Fibroblast of the aortic adventitia (primary cell): ENCODE measurements at regions not wholly inside any gene's neighbourhood (a gene's known extent, or its start where the extent isn't known, plus 50 kb on each side); places are given as distances from the start of the nearest gene placed in this dataset.

Experiments used
- DNase-seq: peaks from one replicate; pipeline ENCODE4 v3.0.0-alpha.2; 2010; ENCODE audit warnings: low read depth
- H3K4me3 ChIP-seq: 2 replicates; pipeline ENCODE4 v1.5.1; 2011; ENCODE audit warnings: low read depth, mild to moderate bottlenecking, control low read depth, low read length, moderate library complexity
- CTCF ChIP-seq: IDR thresholded peaks from 2 replicates; pipeline ENCODE4 v1.5.1; 2011; ENCODE audit warnings: mild to moderate bottlenecking, low read length, control low read depth, inconsistent platforms; ENCODE audit not compliant: insufficient read depth

- TF ChIP-seq CTCF, result no peak
- no peak for DNase-seq
Observed at GRCh38 chr11:116117331-116118137, 613.3 kb upstream of the CADM1 start.

DNA sequence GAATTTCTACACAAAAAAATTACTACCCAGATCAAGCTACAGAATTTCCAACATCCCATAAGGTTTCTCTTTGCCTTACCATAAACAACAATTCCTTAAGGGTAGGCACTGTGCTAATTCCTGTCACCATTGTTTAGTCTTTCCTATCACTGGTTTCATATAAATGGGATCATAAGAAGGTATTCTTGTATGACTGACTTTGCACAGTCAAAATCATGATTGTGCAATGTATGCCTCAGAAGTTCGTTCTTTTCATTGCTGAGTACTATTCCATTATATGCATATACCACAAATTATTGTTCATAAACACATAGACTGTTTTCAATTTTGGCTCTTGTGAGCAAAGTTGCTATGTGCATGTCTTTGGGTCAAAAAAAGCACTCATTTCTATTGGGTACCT is 611.6 kb upstream of the CADM1 start:
- no peak for DNase-seq
- no peak overlapping the region for H3K4me3 ChIP-seq
- TF ChIP-seq CTCF, result no peak

More at GRCh38 chr11:116117331-116118137, 613.3 kb upstream of the CADM1 start:
- no peak overlapping the region for H3K4me3 ChIP-seq

DNA sequence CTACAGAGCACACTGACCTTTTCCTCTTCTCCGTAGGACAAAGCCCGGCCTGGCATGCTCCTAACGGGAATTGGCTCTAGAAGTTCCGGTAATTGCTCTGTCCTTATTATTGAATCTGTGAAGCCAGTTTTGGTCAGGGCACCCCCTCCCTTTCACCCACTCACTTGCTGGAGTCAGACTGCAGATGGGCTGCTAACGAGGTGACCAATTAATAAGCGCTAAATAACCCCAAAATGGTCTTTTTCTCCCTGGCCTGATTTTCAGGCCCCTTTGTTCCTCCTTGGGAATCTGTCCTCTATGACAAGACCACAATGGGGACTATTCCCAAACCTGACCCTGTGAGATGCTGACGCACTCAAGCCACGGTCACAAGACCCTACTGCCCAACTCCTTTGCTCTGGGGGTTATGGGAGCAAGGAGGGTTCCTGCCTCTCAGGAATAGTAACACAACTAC is 610.0 kb upstream of the CADM1 start:
- DNase-seq, result no peak
- no peak overlapping the region for H3K4me3 ChIP-seq
- no peak for TF ChIP-seq CTCF

GRCh38 chr11:116112087-116112935 is 608.1 kb upstream of the CADM1 start:
- TF ChIP-seq CTCF, result no peak

GRCh38 chr11:116111546-116111945 is 607.3 kb upstream of the CADM1 start:
- no peak for TF ChIP-seq CTCF
- no peak for DNase-seq
- H3K4me3 ChIP-seq, result no peak overlapping the region

More at GRCh38 chr11:116112087-116112935, 608.1 kb upstream of the CADM1 start:
- H3K4me3 ChIP-seq, result no peak overlapping the region
- DNase-seq, result no peak

GRCh38 chr11:116110802-116111201 is 606.6 kb upstream of the CADM1 start:
- TF ChIP-seq CTCF, result no peak
- H3K4me3 ChIP-seq, result no peak overlapping the region
- DNase-seq, result no peak
